ENCODE measurements at regions not wholly inside any gene's neighbourhood (a gene's known extent, or its start where the extent isn't known, plus 50 kb on each side); places are given as distances from the start of the nearest gene placed in this dataset.

- no peaks in the 10 kb centered on the region for H3K36me3 Mint-ChIP-seq (ENCODE audit: insufficient read depth in 1 of 3, low read depth in 3 of 3)
- H3K9me3 ChIP-seq (ENCODE audit: control insufficient read depth, low read depth, low read length): no peaks in the 10 kb centered on the region
- H2BK120ac ChIP-seq (ENCODE audit: low read depth, low read length, poor library complexity, severe bottlenecking): no peak overlapping the region
- H2BK5ac ChIP-seq (ENCODE audit: insufficient read length, low read length): no peak overlapping the region
- no peak for DNase-seq
- H3K27ac Mint-ChIP-seq: no peak overlapping the region; a peak in 1 of 7 replicates
- H2AFZ ChIP-seq (ENCODE audit: low read length): no peak overlapping the region
- H2AK5ac ChIP-seq (ENCODE audit: insufficient read length, low read length): no peak overlapping the region
- peaks cover 31% of the 10 kb centered on the region for H3K27me3 Mint-ChIP-seq (ENCODE audit: low read depth)
- no peak overlapping the region for H3K4me3 Mint-ChIP-seq
- H3K9ac ChIP-seq (ENCODE audit: extremely low read depth, insufficient read length, low read length): no peak overlapping the region
- no peak overlapping the region for H2BK15ac ChIP-seq (ENCODE audit: low read depth, low read length)
- no CpG with 5 or more reads among the region's 8 CpGs for WGBS (ENCODE audit: extremely low coverage, insufficient read length, low lambda C conversion rate)
- H4K5ac ChIP-seq (ENCODE audit: insufficient read length, low read depth, low read length): no peak overlapping the region
- no peak overlapping the region for H3K4ac ChIP-seq (ENCODE audit: low read depth, low read length)
- H3K18ac ChIP-seq (ENCODE audit: insufficient read length, low read depth, low read length): no peak overlapping the region
- TF ChIP-seq CTCF (conservative IDR thresholded peaks at IDR 0.05): no peak
- no peak overlapping the region for H4K91ac ChIP-seq (ENCODE audit: insufficient read length, low read depth, low read length)
- H3K14ac ChIP-seq (ENCODE audit: insufficient read depth, low read length): no peak overlapping the region
- no peak overlapping the region for H3T11ph ChIP-seq (ENCODE audit: low read length)
- no peaks in the 10 kb centered on the region for H3K79me2 ChIP-seq (ENCODE audit: insufficient read depth, low read length)
- no peaks in the 10 kb centered on the region for H3K4me1 ChIP-seq (ENCODE audit: insufficient read depth, low read length)
- H3K27ac ChIP-seq (ENCODE audit: insufficient read length, low read depth, low read length): no peak overlapping the region
- no peak overlapping the region for H2BK20ac ChIP-seq (ENCODE audit: low read depth, low read length, poor library complexity, severe bottlenecking)
- H3K79me1 ChIP-seq (ENCODE audit: insufficient read depth, low read depth, low read length, poor library complexity, severe bottlenecking): no peaks in the 10 kb centered on the region
- H3K4me2 ChIP-seq (ENCODE audit: insufficient read depth, insufficient read length, low read length): no peak overlapping the region
- H4K20me1 ChIP-seq (ENCODE audit: control insufficient read depth, insufficient read depth, insufficient read length): no peaks in the 10 kb centered on the region
- peaks cover 8% of the 10 kb centered on the region in 2 experiments for H3K4me1 Mint-ChIP-seq
- no peaks in the 10 kb centered on the region for H3K27me3 ChIP-seq (ENCODE audit: insufficient read depth, low read length)
- H3K23me2 ChIP-seq (ENCODE audit: insufficient read length, low read depth, low read length, poor library complexity, severe bottlenecking): peaks cover 3% of the 10 kb centered on the region
- no peak overlapping the region for H4K8ac ChIP-seq (replicated peaks; ENCODE audit: insufficient read length, low read depth, low read length)
- no peak overlapping the region for H3K56ac ChIP-seq (ENCODE audit: insufficient read length, low read depth, low read length)
- no peaks in the 10 kb centered on the region; a peak in 1 of 5 replicates for H3K9me3 Mint-ChIP-seq
- no peak overlapping the region for H2BK12ac ChIP-seq (ENCODE audit: insufficient read length, low read depth, low read length)
- H3K23ac ChIP-seq (ENCODE audit: insufficient read length, low read depth, low read length): no peak overlapping the region
These were observed 207.2 kb downstream of the ENGASE start for GRCh38 chr17:79281803-79282202.

All from H9 (cell line).